ENCODE measurements at regions not wholly inside any gene's neighbourhood (a gene's known extent, or its start where the extent isn't known, plus 50 kb on each side); places are given as distances from the start of the nearest gene placed in this dataset.

GRCh38 chr22:48891688-48892577 is 935.7 kb downstream of the BRD1 start:
- Histone ChIP-seq H3K27me3 (ENCODE audit: control insufficient read depth in 3 of 3, insufficient read depth in 3 of 3, low read depth in 1 of 3, low read length in 3 of 3) (no peaks in the 10 kb centered on the region), H3K36me3 (replicated peaks in 1 of 2; ENCODE audit: control insufficient read depth in 2 of 2, insufficient read depth in 2 of 2, low read length in 2 of 2) (no peaks in the 10 kb centered on the region), H2BK15ac (ENCODE audit: low read length) (peak overlapping the region; percentile 20), H3K9ac (ENCODE audit: low read depth, low read length, poor library complexity) (no peak overlapping the region), H3K18ac (ENCODE audit: low read length) (peak overlapping the region; percentile 68), H2BK5ac (ENCODE audit: low read length) (no peak overlapping the region), H2AFZ (ENCODE audit: low read length) (no peak overlapping the region), H2BK120ac (ENCODE audit: low read depth, low read length) (no peak overlapping the region), H4K8ac (ENCODE audit: low read depth, low read length) (no peak overlapping the region), H3K14ac (ENCODE audit: low read length) (no peak overlapping the region), H3K79me1 (ENCODE audit: low read depth, low read length) (no peaks in the 10 kb centered on the region), H3K4ac (ENCODE audit: low read length) (no peak overlapping the region), H3K23ac (ENCODE audit: low read depth, low read length, poor library complexity) (no peak overlapping the region), H3K4me2 (ENCODE audit: insufficient read depth, low read length, poor library complexity, severe bottlenecking) (no peak overlapping the region), H2AK5ac (ENCODE audit: low read depth, low read length) (no peak overlapping the region), H4K91ac (ENCODE audit: low read depth, low read length, poor library complexity) (no peak overlapping the region), H3K4me1 (ENCODE audit: control insufficient read depth in 2 of 2, insufficient read depth in 1 of 2, low read depth in 1 of 2, low read length in 2 of 2) (no peaks in the 10 kb centered on the region), H3K27ac (replicated peaks; ENCODE audit: low read length) (no peak overlapping the region), H3K4me3 (ENCODE audit: low read length in 2 of 2) (no peak overlapping the region), H2BK12ac (ENCODE audit: low read length) (no peak overlapping the region), H3K9me3 (replicated peaks in 1 of 2; ENCODE audit: control insufficient read depth in 2 of 2, insufficient read depth in 1 of 2, low read depth in 1 of 2, low read length in 2 of 2) (no peaks in the 10 kb centered on the region)
- DNase-seq (ENCODE audit: low spot score): no peak
- WGBS, 2 donors (ENCODE audit: extremely low coverage in 2 of 2, insufficient read length in 2 of 2, insufficient replicate concordance in 1 of 2): no CpG with 5 or more reads among the region's 9 CpGs

GRCh38 chr22:48890693-48891554 is 936.7 kb downstream of the BRD1 start:
- Histone ChIP-seq H2BK120ac (ENCODE audit: low read depth, low read length) (no peak overlapping the region), H3K4me2 (ENCODE audit: insufficient read depth, low read length, poor library complexity, severe bottlenecking) (no peak overlapping the region), H3K27me3 (ENCODE audit: control insufficient read depth in 3 of 3, insufficient read depth in 3 of 3, low read depth in 1 of 3, low read length in 3 of 3) (no peaks in the 10 kb centered on the region), H2AFZ (ENCODE audit: low read length) (no peak overlapping the region), H3K18ac (ENCODE audit: low read length) (no peak overlapping the region), H2BK5ac (ENCODE audit: low read length) (no peak overlapping the region), H3K4ac (ENCODE audit: low read length) (peak overlapping the region; percentile 8), H4K91ac (ENCODE audit: low read depth, low read length, poor library complexity) (no peak overlapping the region), H4K8ac (ENCODE audit: low read depth, low read length) (no peak overlapping the region), H3K9me3 (replicated peaks in 1 of 2; ENCODE audit: control insufficient read depth in 2 of 2, insufficient read depth in 1 of 2, low read depth in 1 of 2, low read length in 2 of 2) (no peaks in the 10 kb centered on the region), H2BK12ac (ENCODE audit: low read length) (no peak overlapping the region), H3K4me1 (ENCODE audit: control insufficient read depth in 2 of 2, insufficient read depth in 1 of 2, low read depth in 1 of 2, low read length in 2 of 2) (no peaks in the 10 kb centered on the region), H2BK15ac (ENCODE audit: low read length) (no peak overlapping the region), H3K27ac (replicated peaks; ENCODE audit: low read length) (no peak overlapping the region), H3K14ac (ENCODE audit: low read length) (peak overlapping the region; percentile 82), H3K4me3 (ENCODE audit: low read length in 2 of 2) (no peak overlapping the region), H3K23ac (ENCODE audit: low read depth, low read length, poor library complexity) (peak overlapping the region; percentile 56), H3K79me1 (ENCODE audit: low read depth, low read length) (no peaks in the 10 kb centered on the region), H3K36me3 (replicated peaks in 1 of 2; ENCODE audit: control insufficient read depth in 2 of 2, insufficient read depth in 2 of 2, low read length in 2 of 2) (no peaks in the 10 kb centered on the region), H2AK5ac (ENCODE audit: low read depth, low read length) (peak overlapping the region; percentile 21), H3K9ac (ENCODE audit: low read depth, low read length, poor library complexity) (no peak overlapping the region)
- no peak for DNase-seq (ENCODE audit: low spot score)
- WGBS, 2 donors (ENCODE audit: extremely low coverage in 2 of 2, insufficient read length in 2 of 2, insufficient replicate concordance in 1 of 2): no CpG with 5 or more reads among the region's 14 CpGs

DNA sequence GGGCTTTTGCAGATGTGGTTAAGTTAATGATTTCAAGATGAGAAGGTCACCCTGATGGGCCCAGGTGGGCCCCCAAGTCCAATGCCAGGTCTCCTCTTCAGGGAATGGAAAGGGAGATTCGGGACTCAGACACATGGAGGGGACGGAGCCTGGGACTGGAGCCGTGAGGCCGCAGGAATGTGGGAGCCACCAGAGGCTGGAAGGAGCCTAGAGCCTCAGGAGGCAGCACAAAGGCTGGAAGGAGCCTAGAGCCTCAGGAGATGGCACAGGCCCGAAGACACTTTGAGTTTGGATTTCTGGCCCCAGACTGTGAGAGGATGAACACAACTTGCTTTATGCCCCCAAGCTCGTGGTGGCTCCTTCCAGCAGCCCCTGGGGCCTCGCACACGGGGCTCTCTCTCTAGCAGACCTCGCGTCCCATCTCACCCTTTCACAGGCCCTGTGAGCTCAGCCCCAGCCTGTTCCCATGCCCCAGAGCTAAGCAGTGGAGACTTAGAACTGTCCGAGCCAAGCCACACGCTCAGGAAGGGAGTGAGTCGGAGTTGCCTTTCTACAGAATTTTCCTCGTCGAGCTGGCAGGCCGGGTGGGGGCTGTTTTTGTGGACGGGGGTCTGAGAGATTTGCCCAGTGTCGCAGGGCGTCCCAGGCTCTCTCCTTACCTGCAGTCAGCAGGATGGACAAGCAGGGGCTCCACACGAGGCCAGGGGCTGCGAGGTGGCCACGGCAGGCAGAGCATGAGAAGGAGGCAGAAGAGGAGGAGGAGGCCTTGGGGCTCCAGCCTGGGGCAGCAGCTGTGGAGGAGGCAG is 937.6 kb downstream of the BRD1 start:
- Histone ChIP-seq H3K27me3 (ENCODE audit: control insufficient read depth in 3 of 3, insufficient read depth in 3 of 3, low read depth in 1 of 3, low read length in 3 of 3) (no peaks in the 10 kb centered on the region), H2AFZ (ENCODE audit: low read length) (no peak overlapping the region), H4K91ac (ENCODE audit: low read depth, low read length, poor library complexity) (no peak overlapping the region), H3K79me1 (ENCODE audit: low read depth, low read length) (no peaks in the 10 kb centered on the region), H3K27ac (replicated peaks; ENCODE audit: low read length) (no peak overlapping the region), H3K4me2 (ENCODE audit: insufficient read depth, low read length, poor library complexity, severe bottlenecking) (no peak overlapping the region), H2BK120ac (ENCODE audit: low read depth, low read length) (no peak overlapping the region), H3K4me1 (ENCODE audit: control insufficient read depth in 2 of 2, insufficient read depth in 1 of 2, low read depth in 1 of 2, low read length in 2 of 2) (no peaks in the 10 kb centered on the region), H2BK5ac (ENCODE audit: low read length) (no peak overlapping the region), H3K9ac (ENCODE audit: low read depth, low read length, poor library complexity) (no peak overlapping the region), H3K4ac (ENCODE audit: low read length) (peak overlapping the region; percentile 8), H4K8ac (ENCODE audit: low read depth, low read length) (no peak overlapping the region), H3K36me3 (replicated peaks in 1 of 2; ENCODE audit: control insufficient read depth in 2 of 2, insufficient read depth in 2 of 2, low read length in 2 of 2) (no peaks in the 10 kb centered on the region), H3K4me3 (ENCODE audit: low read length in 2 of 2) (no peak overlapping the region), H3K18ac (ENCODE audit: low read length) (no peak overlapping the region), H2BK15ac (ENCODE audit: low read length) (no peak overlapping the region), H3K23ac (ENCODE audit: low read depth, low read length, poor library complexity) (peak overlapping the region; percentile 56), H2BK12ac (ENCODE audit: low read length) (peak overlapping the region; percentile 98), H2AK5ac (ENCODE audit: low read depth, low read length) (peak overlapping the region; percentile 21), H3K14ac (ENCODE audit: low read length) (peak overlapping the region; percentile 82), H3K9me3 (replicated peaks in 1 of 2; ENCODE audit: control insufficient read depth in 2 of 2, insufficient read depth in 1 of 2, low read depth in 1 of 2, low read length in 2 of 2) (no peaks in the 10 kb centered on the region)
- no peak for DNase-seq (ENCODE audit: low spot score)
- WGBS, 2 donors (ENCODE audit: extremely low coverage in 2 of 2, insufficient read length in 2 of 2, insufficient replicate concordance in 1 of 2): no CpG with 5 or more reads among the region's 22 CpGs
